ENCODE measurements at regions not wholly inside any gene's neighbourhood (a gene's known extent, or its start where the extent isn't known, plus 50 kb on each side); places are given as distances from the start of the nearest gene placed in this dataset.

DNA sequence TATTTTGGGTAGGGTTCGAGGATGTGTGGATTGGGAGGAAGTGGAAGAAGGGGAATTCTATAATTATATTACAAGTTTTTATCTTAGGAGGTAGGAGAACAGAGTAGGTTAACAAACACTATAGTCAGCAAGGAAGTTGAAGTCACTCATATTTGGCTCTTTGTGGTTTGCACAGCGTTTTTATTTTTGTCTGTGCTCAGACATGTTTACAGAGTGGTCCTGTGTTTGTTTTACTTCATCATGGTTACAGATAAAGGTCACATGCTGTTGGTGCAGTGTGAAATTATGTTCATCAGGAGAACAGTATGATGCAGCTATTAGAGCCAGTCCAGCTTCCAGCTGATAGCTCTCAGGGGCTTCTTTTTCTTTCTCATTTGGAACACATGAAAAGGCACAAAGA, 299.9 kb upstream of the SFRP2 start:
- TF ChIP-seq ELF4 (IDR thresholded peaks at IDR 0.05): no peak
- no peak for TF ChIP-seq FOXM1 (IDR thresholded peaks at IDR 0.05; ENCODE audit: borderline replicate concordance)
- no peak for TF ChIP-seq SUZ12 (IDR thresholded peaks at IDR 0.05)
- no peak for TF ChIP-seq TARDBP (IDR thresholded peaks at IDR 0.05)
- TF ChIP-seq, protein P1, sequence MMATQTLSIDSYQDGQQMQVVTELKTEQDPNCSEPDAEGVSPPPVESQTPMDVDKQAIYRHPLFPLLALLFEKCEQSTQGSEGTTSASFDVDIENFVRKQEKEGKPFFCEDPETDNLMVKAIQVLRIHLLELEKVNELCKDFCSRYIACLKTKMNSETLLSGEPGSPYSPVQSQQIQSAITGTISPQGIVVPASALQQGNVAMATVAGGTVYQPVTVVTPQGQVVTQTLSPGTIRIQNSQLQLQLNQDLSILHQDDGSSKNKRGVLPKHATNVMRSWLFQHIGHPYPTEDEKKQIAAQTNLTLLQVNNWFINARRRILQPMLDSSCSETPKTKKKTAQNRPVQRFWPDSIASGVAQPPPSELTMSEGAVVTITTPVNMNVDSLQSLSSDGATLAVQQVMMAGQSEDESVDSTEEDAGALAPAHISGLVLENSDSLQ (IDR thresholded peaks at IDR 0.05): no peak
- no peak for TF ChIP-seq HDGF (IDR thresholded peaks at IDR 0.05; ENCODE audit: borderline replicate concordance)
